ENCODE measurements at regions not wholly inside any gene's neighbourhood (a gene's known extent, or its start where the extent isn't known, plus 50 kb on each side); places are given as distances from the start of the nearest gene placed in this dataset.

- no peak overlapping the region for H2AFZ ChIP-seq (ENCODE audit: low read length)
- DNase-seq (ENCODE audit: low read depth in 2 of 2) = peak; percentile 42 to 44
- peak overlapping the region; percentile 13 for H3K4me2 ChIP-seq (ENCODE audit: extremely low read depth, insufficient read depth, low read length)
- no peaks in the 10 kb centered on the region for H3K36me3 ChIP-seq (ENCODE audit: control insufficient read depth, insufficient read depth, low read length)
- H3K4me1 ChIP-seq (ENCODE audit: control insufficient read depth, extremely low read depth, insufficient read depth, low read length) = no peaks in the 10 kb centered on the region
- H3K27ac ChIP-seq (ENCODE audit: insufficient read depth, low read length) = no peak overlapping the region
- H3K79me2 ChIP-seq (ENCODE audit: control insufficient read depth, insufficient read depth, low read length) = no peaks in the 10 kb centered on the region
- H4K20me1 ChIP-seq (ENCODE audit: control insufficient read depth, extremely low read depth, insufficient read depth, low read length) = no peaks in the 10 kb centered on the region
- H3K9ac ChIP-seq (ENCODE audit: insufficient read depth, low read length) = no peak overlapping the region
- no peaks in the 10 kb centered on the region for H3K9me3 ChIP-seq (ENCODE audit: control insufficient read depth, insufficient read depth, low read depth, low read length)
- no peak for TF ChIP-seq CTCF (conservative IDR thresholded peaks at IDR 0.05 in 1 of 2, IDR thresholded peaks at IDR 0.05 in 1 of 2; ENCODE audit: low read depth in 1 of 2, low read length in 2 of 2)
- TF ChIP-seq EZH2 (IDR thresholded peaks at IDR 0.05; ENCODE audit: low read length, missing control alignments) = no peak
- no peak overlapping the region for H3K4me3 ChIP-seq (replicated peaks in 1 of 4; ENCODE audit: control extremely low read depth in 1 of 4, insufficient read depth in 1 of 4, low read depth in 3 of 4, low read length in 4 of 4)
- H3K27me3 ChIP-seq (ENCODE audit: control insufficient read depth, insufficient read depth, low read length) = no peaks in the 10 kb centered on the region
These were observed 329.6 kb upstream of the B3GAT1 start for GRCh38 chr11:134741453-134742223.

- Histone ChIP-seq H3K9me3 (ENCODE audit: control insufficient read depth, insufficient read depth, low read depth, low read length) (no peaks in the 10 kb centered on the region), H4K20me1 (ENCODE audit: control insufficient read depth, extremely low read depth, insufficient read depth, low read length) (no peaks in the 10 kb centered on the region), H3K4me2 (ENCODE audit: extremely low read depth, insufficient read depth, low read length) (no peak overlapping the region), H3K9ac (ENCODE audit: insufficient read depth, low read length) (no peak overlapping the region), H3K4me1 (ENCODE audit: control insufficient read depth, extremely low read depth, insufficient read depth, low read length) (no peaks in the 10 kb centered on the region), H3K36me3 (ENCODE audit: control insufficient read depth, insufficient read depth, low read length) (no peaks in the 10 kb centered on the region), H3K79me2 (ENCODE audit: control insufficient read depth, insufficient read depth, low read length) (no peaks in the 10 kb centered on the region), H3K27ac (ENCODE audit: insufficient read depth, low read length) (no peak overlapping the region), H3K4me3 (replicated peaks in 1 of 4; ENCODE audit: control extremely low read depth in 1 of 4, insufficient read depth in 1 of 4, low read depth in 3 of 4, low read length in 4 of 4) (no peak overlapping the region), H2AFZ (ENCODE audit: low read length) (no peak overlapping the region), H3K27me3 (ENCODE audit: control insufficient read depth, insufficient read depth, low read length) (no peaks in the 10 kb centered on the region)
- TF ChIP-seq CTCF (conservative IDR thresholded peaks at IDR 0.05 in 1 of 2, IDR thresholded peaks at IDR 0.05 in 1 of 2; ENCODE audit: low read depth in 1 of 2, low read length in 2 of 2) = no peak
- TF ChIP-seq EZH2 (IDR thresholded peaks at IDR 0.05; ENCODE audit: low read length, missing control alignments) = no peak
- no peak for DNase-seq (ENCODE audit: low read depth in 2 of 2)
These were observed 328.7 kb upstream of the B3GAT1 start for GRCh38 chr11:134740590-134741261.

GRCh38 chr11:134739136-134739535 lies 327.1 kb upstream of the B3GAT1 start:
- H3K27me3 ChIP-seq (ENCODE audit: control insufficient read depth, insufficient read depth, low read length) = no peaks in the 10 kb centered on the region
- no peak overlapping the region for H3K4me3 ChIP-seq (replicated peaks in 1 of 4; ENCODE audit: control extremely low read depth in 1 of 4, insufficient read depth in 1 of 4, low read depth in 3 of 4, low read length in 4 of 4)
- H3K4me1 ChIP-seq (ENCODE audit: control insufficient read depth, extremely low read depth, insufficient read depth, low read length) = no peaks in the 10 kb centered on the region
- H3K27ac ChIP-seq (ENCODE audit: insufficient read depth, low read length) = no peak overlapping the region
- H3K36me3 ChIP-seq (ENCODE audit: control insufficient read depth, insufficient read depth, low read length) = no peaks in the 10 kb centered on the region
- DNase-seq (ENCODE audit: low read depth in 2 of 2) = no peak
- no peak overlapping the region for H3K9ac ChIP-seq (ENCODE audit: insufficient read depth, low read length)
- H4K20me1 ChIP-seq (ENCODE audit: control insufficient read depth, extremely low read depth, insufficient read depth, low read length) = no peaks in the 10 kb centered on the region
- TF ChIP-seq EZH2 (IDR thresholded peaks at IDR 0.05; ENCODE audit: low read length, missing control alignments) = no peak
- TF ChIP-seq CTCF (conservative IDR thresholded peaks at IDR 0.05 in 1 of 2, IDR thresholded peaks at IDR 0.05 in 1 of 2; ENCODE audit: low read depth in 1 of 2, low read length in 2 of 2) = no peak
- H3K9me3 ChIP-seq (ENCODE audit: control insufficient read depth, insufficient read depth, low read depth, low read length) = no peaks in the 10 kb centered on the region
- H2AFZ ChIP-seq (ENCODE audit: low read length) = no peak overlapping the region
- H3K4me2 ChIP-seq (ENCODE audit: extremely low read depth, insufficient read depth, low read length) = no peak overlapping the region
- H3K79me2 ChIP-seq (ENCODE audit: control insufficient read depth, insufficient read depth, low read length) = no peaks in the 10 kb centered on the region
